ENCODE measurements at regions not wholly inside any gene's neighbourhood (a gene's known extent, or its start where the extent isn't known, plus 50 kb on each side); places are given as distances from the start of the nearest gene placed in this dataset.
"Not testable (repeated sequence)": the region's sequence is repeated elsewhere in the genome, so short reads cannot be mapped to it uniquely, and the experiment has no call there.

GRCh38 chr6:15745781-15746180 lies 83.0 kb upstream of the DTNBP1 start:
- intact Hi-C loops (cut with DNase I; ENCODE audit: low total_unique reads), result no loop called here
- H3K4me1 ChIP-seq, result no peaks in the 10 kb centered on the region
- TF ChIP-seq, protein P1, sequence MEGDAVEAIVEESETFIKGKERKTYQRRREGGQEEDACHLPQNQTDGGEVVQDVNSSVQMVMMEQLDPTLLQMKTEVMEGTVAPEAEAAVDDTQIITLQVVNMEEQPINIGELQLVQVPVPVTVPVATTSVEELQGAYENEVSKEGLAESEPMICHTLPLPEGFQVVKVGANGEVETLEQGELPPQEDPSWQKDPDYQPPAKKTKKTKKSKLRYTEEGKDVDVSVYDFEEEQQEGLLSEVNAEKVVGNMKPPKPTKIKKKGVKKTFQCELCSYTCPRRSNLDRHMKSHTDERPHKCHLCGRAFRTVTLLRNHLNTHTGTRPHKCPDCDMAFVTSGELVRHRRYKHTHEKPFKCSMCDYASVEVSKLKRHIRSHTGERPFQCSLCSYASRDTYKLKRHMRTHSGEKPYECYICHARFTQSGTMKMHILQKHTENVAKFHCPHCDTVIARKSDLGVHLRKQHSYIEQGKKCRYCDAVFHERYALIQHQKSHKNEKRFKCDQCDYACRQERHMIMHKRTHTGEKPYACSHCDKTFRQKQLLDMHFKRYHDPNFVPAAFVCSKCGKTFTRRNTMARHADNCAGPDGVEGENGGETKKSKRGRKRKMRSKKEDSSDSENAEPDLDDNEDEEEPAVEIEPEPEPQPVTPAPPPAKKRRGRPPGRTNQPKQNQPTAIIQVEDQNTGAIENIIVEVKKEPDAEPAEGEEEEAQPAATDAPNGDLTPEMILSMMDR (IDR thresholded peaks at IDR 0.05), result no peak
- TF ChIP-seq POLR2A (IDR thresholded peaks at IDR 0.05), result no peak
- H3K36me3 ChIP-seq, result no peaks in the 10 kb centered on the region
- no peak overlapping the region for H3K27ac ChIP-seq
- no peaks in the 10 kb centered on the region for H3K27me3 ChIP-seq
- no peak overlapping the region for H3K4me3 ChIP-seq
- 60 to 96% (median 88%) methylated on average over 3 of the region's 3 CpGs for WGBS, 5 donors
- no peaks in the 10 kb centered on the region for H3K9me3 ChIP-seq
- no peak for DNase-seq

GRCh38 chr6:15744818-15745402 lies 82.1 kb upstream of the DTNBP1 start:
- TF ChIP-seq, protein P1 (IDR thresholded peaks at IDR 0.05), result no peak
- TF ChIP-seq POLR2AphosphoS5 (IDR thresholded peaks at IDR 0.05) (no peak), POLR2A (IDR thresholded peaks at IDR 0.05) (no peak), EP300 (IDR thresholded peaks at IDR 0.05) (no peak)

GRCh38 chr6:15742013-15742412 lies 79.2 kb upstream of the DTNBP1 start:
- H3K27me3 ChIP-seq; H3K4me3 ChIP-seq; H3K27ac ChIP-seq; H3K36me3 ChIP-seq; DNase-seq; H3K4me1 ChIP-seq; intact Hi-C loops (cut with DNase I; ENCODE audit: low total_unique reads); H3K9me3 ChIP-seq: not testable (repeated sequence)
- 38 to 62% (median 56%) methylated on average over 1 of the region's 1 CpG for WGBS, 5 donors

More at GRCh38 chr6:15744818-15745402, 82.1 kb upstream of the DTNBP1 start:
- DNase-seq, result no peak
- H3K36me3 ChIP-seq, result no peaks in the 10 kb centered on the region
- no peaks in the 10 kb centered on the region for H3K27me3 ChIP-seq
- no peak overlapping the region for H3K27ac ChIP-seq
- no peaks in the 10 kb centered on the region for H3K9me3 ChIP-seq
- H3K4me3 ChIP-seq, result no peak overlapping the region
- no peaks in the 10 kb centered on the region for H3K4me1 ChIP-seq
- intact Hi-C loops (cut with DNase I; ENCODE audit: low total_unique reads), result no loop called here
- WGBS, 5 donors, result 75 to 95% (median 87%) methylated on average over 4 of the region's 4 CpGs

- Histone ChIP-seq H3K4me3 (no peak overlapping the region), H3K27ac (no peak overlapping the region), H3K36me3 (no peaks in the 10 kb centered on the region), H3K9me3 (no peaks in the 10 kb centered on the region), H3K27me3 (no peaks in the 10 kb centered on the region), H3K4me1 (peaks cover 0 to 2% (median 0%) of the 10 kb centered on the region in 4 donors)
- TF ChIP-seq EP300 (IDR thresholded peaks at IDR 0.05) (no peak), POLR2A (IDR thresholded peaks at IDR 0.05) (no peak), POLR2AphosphoS5 (IDR thresholded peaks at IDR 0.05) (no peak)
- TF ChIP-seq, protein P1 (IDR thresholded peaks at IDR 0.05), result no peak
- intact Hi-C loops (cut with DNase I; ENCODE audit: low total_unique reads), result no loop called here
- no peak for DNase-seq
Measured at GRCh38 chr6:15741405-15741804, 78.6 kb upstream of the DTNBP1 start.

DNA sequence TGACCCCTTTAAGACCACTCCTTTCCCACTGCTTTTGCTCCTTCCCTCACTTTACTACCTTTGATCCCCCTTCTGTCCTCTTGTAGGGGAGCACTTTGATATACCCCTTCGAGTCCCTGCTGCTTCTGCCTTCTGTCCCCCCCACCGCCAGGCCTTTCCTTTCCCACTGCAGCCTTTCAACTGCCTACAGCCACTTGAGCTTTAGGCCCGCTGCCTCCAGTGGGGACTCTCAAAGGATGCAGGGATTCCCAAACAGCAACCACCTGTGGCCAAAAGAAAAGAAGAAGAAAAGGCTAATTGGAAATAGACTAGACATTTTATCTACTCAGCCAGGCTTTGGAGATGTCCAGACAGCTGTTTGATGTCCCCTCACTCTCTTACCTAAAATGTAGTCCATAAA lies 77.0 kb upstream of the DTNBP1 start:
- H3K4me1 ChIP-seq, result peaks cover 0 to 15% (median 10%) of the 10 kb centered on the region in 4 donors
- no peak for DNase-seq
- whole genome bisulfite sequencing, 5 donors, result 82 to 94% (median 88%) methylated on average over 3 of the region's 3 CpGs
- TF ChIP-seq, protein P1 (IDR thresholded peaks at IDR 0.05), result no peak
- TF ChIP-seq POLR2A (IDR thresholded peaks at IDR 0.05) (no peak), EP300 (IDR thresholded peaks at IDR 0.05) (no peak), POLR2AphosphoS5 (IDR thresholded peaks at IDR 0.05) (no peak)
- H3K9me3 ChIP-seq, result no peaks in the 10 kb centered on the region
- H3K4me3 ChIP-seq, result no peak overlapping the region
- H3K27ac ChIP-seq, result no peak overlapping the region
- H3K27me3 ChIP-seq, result no peaks in the 10 kb centered on the region
- intact Hi-C loops (cut with DNase I; ENCODE audit: low total_unique reads), result no loop called here
- no peaks in the 10 kb centered on the region for H3K36me3 ChIP-seq

All from stomach (tissue), 8 donors.